K562 (cell line): ENCODE measurements at regions not wholly inside any gene's neighbourhood (a gene's known extent, or its start where the extent isn't known, plus 50 kb on each side); places are given as distances from the start of the nearest gene placed in this dataset.

Source experiments
- ATAC-seq: fragments of 200-7000 bp; cut with Tn5 transposase; 3 replicates; pipeline ENCODE4 v1.9.1; 2020; ENCODE audit warnings: moderate library complexity
- BruUV-seq: library from RNA; stranded (reverse); fragments of 400-500 nt; replicated peaks from 2 replicates; lab custom pipeline; 2021; lab: Mats Ljungman, UMichigan
- CTCF ChIA-PET: fragments of 300-600 bp; formaldehyde crosslinking; extraction: SDS; loops from one replicate; lab custom pipeline; 2021; ENCODE audit warnings: low intra/inter-chr PET ratio; lab: Yijun Ruan, JAX
- POLR2A ChIA-PET: fragments of 300-600, 350-650 bp; sonication (Branson Sonifier 250); formaldehyde crosslinking; extraction: SDS; loops from one replicate; lab custom pipeline; 2021; ENCODE audit warnings: antibody characterized with exemption, inconsistent platforms; lab: Yijun Ruan, JAX
- DNase-seq, 4 experiments: peaks; one replicate each; pipeline versions ENCODE4 v3.0.0 to v3.0.0-alpha.2; 2011 to 2018; ENCODE audit warnings: low spot score in 3 of 4, mixed read lengths in 3 of 4; ENCODE audit errors: extremely low read depth in 1 of 4
- FAIRE-seq: peaks from 2 replicates; lab custom pipeline; 2011; peaks lifted over from hg19 to GRCh38; lab: Jason Lieb, UNC
- H2AFZ ChIP-seq: 2 replicates; pipeline ENCODE4 v1.6.0; 2011; ENCODE audit warnings: low read depth, low read length, control low read depth, inconsistent platforms
- H3K27ac ChIP-seq: fragments of 200-600 bp; 3 replicates; pipeline ENCODE4 v1.8.0; 2011; ENCODE audit warnings: low read depth, mild to moderate bottlenecking, control low read depth, inconsistent platforms, low read length, moderate library complexity, mixed read lengths; ENCODE audit errors: extremely low read depth
- H3K27me3 ChIP-seq, 2 experiments: fragments of 300-600 bp in 1 of 2; 2 replicates in 1 of 2; 3 replicates in 1 of 2; pipeline versions ENCODE4 v1.6.0 to v1.8.0; 2011; ENCODE audit warnings: inconsistent platforms in 2 of 2, low read length in 2 of 2, mild to moderate bottlenecking in 1 of 2, mixed read lengths in 1 of 2, moderate library complexity in 1 of 2; ENCODE audit not compliant: control insufficient read depth in 2 of 2, insufficient read depth in 2 of 2
- H3K36me3 ChIP-seq: fragments of 300-600 bp; 3 replicates; pipeline ENCODE4 v1.8.0; 2011; ENCODE audit warnings: mild to moderate bottlenecking, low read length, inconsistent platforms; ENCODE audit not compliant: control insufficient read depth, insufficient read depth
- H3K4me1 ChIP-seq, 2 experiments: fragments of 200-600 bp in 1 of 2; replicated peaks in 1 of 2; 2 replicates in 1 of 2; 3 replicates in 1 of 2; pipeline versions ENCODE4 v1.5.1 to v1.8.0; 2011; ENCODE audit warnings: inconsistent platforms in 2 of 2, low read length in 2 of 2, mild to moderate bottlenecking in 1 of 2, mixed read lengths in 1 of 2, moderate library complexity in 1 of 2; ENCODE audit not compliant: control insufficient read depth in 2 of 2, insufficient read depth in 2 of 2
- H3K4me2 ChIP-seq: 2 replicates; pipeline ENCODE4 v1.6.1; 2011; ENCODE audit warnings: low read length, control low read depth, inconsistent platforms, mixed read lengths; ENCODE audit not compliant: insufficient read depth
- H3K4me3 ChIP-seq: fragments of 200-600 bp; sonication (generic), shearing (Covaris generic); 2 replicates; pipeline ENCODE4 v1.5.1; 2016; ENCODE audit warnings: control low read depth, inconsistent platforms
- H3K79me2 ChIP-seq: fragments of 200-600 bp; 3 replicates; pipeline ENCODE4 v1.8.0; 2011; ENCODE audit warnings: low read length, inconsistent platforms; ENCODE audit not compliant: control insufficient read depth, insufficient read depth
- H3K9ac ChIP-seq, 2 experiments: 2 replicates each; pipeline versions ENCODE4 v1.6.0 to v1.6.1; 2011; ENCODE audit warnings: low read depth in 2 of 2, low read length in 2 of 2, control low read depth in 1 of 2, inconsistent platforms in 1 of 2, mild to moderate bottlenecking in 1 of 2, mixed read lengths in 1 of 2; ENCODE audit not compliant: insufficient read depth in 1 of 2
- H3K9me1 ChIP-seq: one replicate; pipeline ENCODE4 v1.6.0; 2011; ENCODE audit warnings: inconsistent platforms, mild to moderate bottlenecking, low read length, moderate library complexity; ENCODE audit not compliant: control insufficient read depth, insufficient read depth
- H3K9me3 ChIP-seq: replicated peaks from 2 replicates; pipeline ENCODE4 v1.5.1; 2011; ENCODE audit warnings: low read depth, low read length, inconsistent platforms; ENCODE audit not compliant: control insufficient read depth, insufficient read depth
- H4K20me1 ChIP-seq: replicated peaks from 2 replicates; pipeline ENCODE4 v1.6.1; 2011; ENCODE audit warnings: low read length, inconsistent platforms, mixed read lengths; ENCODE audit not compliant: control insufficient read depth, insufficient read depth
- CEBPB ChIP-seq: fragments of 450-650 bp; IDR thresholded peaks from 2 replicates; pipeline ENCODE4 v1.6.1; 2016; ENCODE audit warnings: missing genetic modification characterization, missing compliant biosample characterization
- EHMT2 ChIP-seq: fragments of 450-650 bp; IDR thresholded peaks from 2 replicates; pipeline ENCODE4 v1.6.1; 2018; ENCODE audit warnings: antibody characterized with exemption
- FOXM1 ChIP-seq, 2 experiments: fragments of 450-650 bp in 1 of 2; sonication (generic) in 1 of 2; formaldehyde crosslinking in 1 of 2; IDR thresholded peaks; 2 replicates each; pipeline versions ENCODE4 v1.6.1 to v1.9.0; 2017 to 2022; ENCODE audit warnings: low read depth in 2 of 2, mild to moderate bottlenecking in 2 of 2, missing genetic modification reagents in 1 of 2, moderate library complexity in 1 of 2
- MCM5 ChIP-seq: fragments of 450-650 bp; IDR thresholded peaks from 2 replicates; pipeline ENCODE4 v1.6.1; 2016; ENCODE audit warnings: low read depth
- NONO ChIP-seq, 2 experiments: fragments of 200-400 bp in 1 of 2; fragments of 450-650 bp in 1 of 2; formaldehyde crosslinking in 1 of 2; IDR thresholded peaks; 2 replicates each; pipeline ENCODE4 v1.6.1; 2017; ENCODE audit warnings: low read depth in 2 of 2, mild to moderate bottlenecking in 2 of 2, moderate library complexity in 2 of 2, low read length in 1 of 2
- PRPF4 ChIP-seq: fragments of 200-400 bp; formaldehyde crosslinking; IDR thresholded peaks from one replicate; pipeline ENCODE4 v1.6.1; 2017; ENCODE audit warnings: low read length, low read depth, mild to moderate bottlenecking; ENCODE audit not compliant: insufficient read depth, poor library complexity, severe bottlenecking
- SIRT6 ChIP-seq: IDR thresholded peaks from one replicate; pipeline ENCODE4 v1.6.1; 2012; ENCODE audit warnings: low read depth, mild to moderate bottlenecking, control low read depth, inconsistent platforms, low read length, moderate library complexity
- SMAD2 ChIP-seq: fragments of 150-350 bp; IDR thresholded peaks from 2 replicates; pipeline ENCODE4 v1.6.1; 2014; ENCODE audit warnings: low read depth, mild to moderate bottlenecking, low read length
- ZEB2 ChIP-seq: fragments of 450-650 bp; IDR thresholded peaks from 2 replicates; pipeline ENCODE4 v1.6.1; 2016
- ZNF354B ChIP-seq: fragments of 250-450 bp; sonication (Bioruptor Pico); IDR thresholded peaks from 2 replicates; pipeline ENCODE4 v1.4.0; 2020
- WGBS: fragments of 100-300 bp; shearing (Covaris generic); methylation state at CpG from one replicate; pipeline ENCODE4 v1.1.6; 2016; ENCODE audit warnings: low coverage, mixed read lengths; ENCODE audit not compliant: insufficient coverage; ENCODE audit errors: missing lambda C conversion rate; 5-methylcytosine and 5-hydroxymethylcytosine counted together
- in situ Hi-C: fragments of 300-500 bp; cut with MboI; formaldehyde crosslinking; loops from 4 replicates; pipeline ENCODE4 v1.15.0; 2018; ENCODE audit warnings: inconsistent platforms, mixed read lengths
- intact Hi-C: fragments of 100-400 bp; cut with micrococcal nuclease; formaldehyde crosslinking; loops from 2 replicates; pipeline ENCODE4 v1.14.2; 2022
- TF ChIP-seq, protein P1 (sequence below): fragments of 450-650 bp; IDR thresholded peaks from 2 replicates; pipeline ENCODE4 v1.6.1; 2016; ENCODE audit warnings: antibody characterized with exemption
- TF ChIP-seq, protein P2 (sequence below): fragments of 200-800 bp; sonication (Bioruptor generic); IDR thresholded peaks from 2 replicates; pipeline ENCODE4 v1.6.1; 2016; ENCODE audit warnings: missing genetic modification characterization, missing compliant biosample characterization
- TF ChIP-seq, protein P3 (sequence below): sonication (generic); formaldehyde crosslinking; IDR thresholded peaks from 2 replicates; pipeline ENCODE4 v1.8.1; 2022; ENCODE audit warnings: missing genetic modification reagents

DNA sequence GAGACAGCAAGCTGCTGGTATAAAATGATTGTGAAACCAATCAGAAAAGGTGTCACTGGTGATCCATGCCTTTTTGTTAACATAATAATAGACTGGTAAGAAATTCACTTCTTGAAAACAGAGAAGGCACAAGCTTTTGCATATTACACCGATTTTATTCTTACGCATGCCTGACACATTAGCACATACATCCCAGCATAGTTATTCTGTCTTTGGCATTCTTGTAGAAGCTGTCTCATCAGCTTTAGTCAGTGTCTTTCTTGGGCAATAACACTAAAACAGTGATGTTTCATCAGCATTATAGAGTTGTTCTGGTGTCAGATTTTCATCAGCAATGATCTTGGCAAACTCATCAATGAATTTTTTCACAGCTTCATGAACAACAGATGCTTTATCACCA lies 283.4 kb upstream of the TMTC1 start (continued):
- TF ChIP-seq, protein P1, sequence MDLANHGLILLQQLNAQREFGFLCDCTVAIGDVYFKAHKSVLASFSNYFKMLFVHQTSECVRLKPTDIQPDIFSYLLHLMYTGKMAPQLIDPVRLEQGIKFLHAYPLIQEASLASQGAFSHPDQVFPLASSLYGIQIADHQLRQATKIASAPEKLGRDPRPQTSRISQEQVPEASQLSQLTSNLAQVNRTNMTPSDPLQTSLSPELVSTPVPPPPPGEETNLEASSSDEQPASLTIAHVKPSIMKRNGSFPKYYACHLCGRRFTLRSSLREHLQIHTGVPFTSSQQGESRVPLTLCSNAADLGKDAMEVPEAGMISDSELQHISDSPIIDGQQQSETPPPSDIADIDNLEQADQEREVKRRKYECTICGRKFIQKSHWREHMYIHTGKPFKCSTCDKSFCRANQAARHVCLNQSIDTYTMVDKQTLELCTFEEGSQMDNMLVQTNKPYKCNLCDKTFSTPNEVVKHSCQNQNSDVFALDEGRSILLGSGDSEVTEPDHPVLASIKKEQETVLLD = no peak
- no peak for TF ChIP-seq MCM5
- no peak for TF ChIP-seq ZNF354B
- TF ChIP-seq FOXM1 (IDR thresholded peaks at IDR 0.05; ENCODE audit: low read depth) = no peak
- TF ChIP-seq FOXM1 (CRISPR knock-in tag; IDR thresholded peaks at IDR 0.05; ENCODE audit: low read depth) = no peak

DNA sequence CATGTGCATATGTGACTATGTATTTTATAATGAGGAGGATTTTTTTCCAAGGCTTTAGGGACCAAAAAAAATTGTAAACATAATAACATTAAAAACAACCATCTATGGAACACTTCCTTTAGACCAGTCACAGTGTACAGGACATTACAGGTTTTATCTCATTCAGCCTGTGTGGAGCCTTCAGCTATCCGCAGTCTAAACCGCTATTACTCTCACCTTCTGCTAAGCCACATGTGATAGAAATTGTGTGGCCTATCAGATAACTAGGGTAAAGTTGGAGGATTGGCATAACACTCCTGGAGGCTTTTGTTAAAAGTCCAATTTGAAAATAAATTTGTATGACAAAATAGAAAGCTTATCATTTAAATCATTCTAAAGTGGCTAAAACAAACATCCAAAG lies 281.2 kb upstream of the TMTC1 start:
- Histone ChIP-seq H2AFZ (no peak overlapping the region), H3K4me1 (no peaks in the 10 kb centered on the region), H3K4me2 (no peak overlapping the region), H3K4me3 (no peak overlapping the region), H4K20me1 (no peaks in the 10 kb centered on the region), H3K27ac (no peak overlapping the region), H3K9ac (no peak overlapping the region), H3K9me1 (no peaks in the 10 kb centered on the region), H3K79me2 (no peaks in the 10 kb centered on the region), H3K36me3 (no peaks in the 10 kb centered on the region), H3K9me3 (no peaks in the 10 kb centered on the region), H3K27me3 (no peaks in the 10 kb centered on the region)
- ChIA-PET CTCF (no interaction called here), POLR2A (no interaction called here)
- no TSS peak for BruUV-seq
- ATAC-seq (no peak), FAIRE-seq (no peak), DNase-seq (no peak)
- in situ Hi-C loops = no loop called here
- whole genome bisulfite sequencing = 4% methylated on average over 2 of the region's 2 CpGs
- intact Hi-C loops = no loop called here
- TF ChIP-seq PRPF4 (no peak), NONO (IDR thresholded peaks at IDR 0.05; ENCODE audit: low read depth in 2 of 2, low read length in 1 of 2) (no peak), EHMT2 (no peak), ZEB2 (no peak), CEBPB (no peak), SIRT6 (no peak), SMAD2 (no peak)
- TF ChIP-seq, protein P2, sequence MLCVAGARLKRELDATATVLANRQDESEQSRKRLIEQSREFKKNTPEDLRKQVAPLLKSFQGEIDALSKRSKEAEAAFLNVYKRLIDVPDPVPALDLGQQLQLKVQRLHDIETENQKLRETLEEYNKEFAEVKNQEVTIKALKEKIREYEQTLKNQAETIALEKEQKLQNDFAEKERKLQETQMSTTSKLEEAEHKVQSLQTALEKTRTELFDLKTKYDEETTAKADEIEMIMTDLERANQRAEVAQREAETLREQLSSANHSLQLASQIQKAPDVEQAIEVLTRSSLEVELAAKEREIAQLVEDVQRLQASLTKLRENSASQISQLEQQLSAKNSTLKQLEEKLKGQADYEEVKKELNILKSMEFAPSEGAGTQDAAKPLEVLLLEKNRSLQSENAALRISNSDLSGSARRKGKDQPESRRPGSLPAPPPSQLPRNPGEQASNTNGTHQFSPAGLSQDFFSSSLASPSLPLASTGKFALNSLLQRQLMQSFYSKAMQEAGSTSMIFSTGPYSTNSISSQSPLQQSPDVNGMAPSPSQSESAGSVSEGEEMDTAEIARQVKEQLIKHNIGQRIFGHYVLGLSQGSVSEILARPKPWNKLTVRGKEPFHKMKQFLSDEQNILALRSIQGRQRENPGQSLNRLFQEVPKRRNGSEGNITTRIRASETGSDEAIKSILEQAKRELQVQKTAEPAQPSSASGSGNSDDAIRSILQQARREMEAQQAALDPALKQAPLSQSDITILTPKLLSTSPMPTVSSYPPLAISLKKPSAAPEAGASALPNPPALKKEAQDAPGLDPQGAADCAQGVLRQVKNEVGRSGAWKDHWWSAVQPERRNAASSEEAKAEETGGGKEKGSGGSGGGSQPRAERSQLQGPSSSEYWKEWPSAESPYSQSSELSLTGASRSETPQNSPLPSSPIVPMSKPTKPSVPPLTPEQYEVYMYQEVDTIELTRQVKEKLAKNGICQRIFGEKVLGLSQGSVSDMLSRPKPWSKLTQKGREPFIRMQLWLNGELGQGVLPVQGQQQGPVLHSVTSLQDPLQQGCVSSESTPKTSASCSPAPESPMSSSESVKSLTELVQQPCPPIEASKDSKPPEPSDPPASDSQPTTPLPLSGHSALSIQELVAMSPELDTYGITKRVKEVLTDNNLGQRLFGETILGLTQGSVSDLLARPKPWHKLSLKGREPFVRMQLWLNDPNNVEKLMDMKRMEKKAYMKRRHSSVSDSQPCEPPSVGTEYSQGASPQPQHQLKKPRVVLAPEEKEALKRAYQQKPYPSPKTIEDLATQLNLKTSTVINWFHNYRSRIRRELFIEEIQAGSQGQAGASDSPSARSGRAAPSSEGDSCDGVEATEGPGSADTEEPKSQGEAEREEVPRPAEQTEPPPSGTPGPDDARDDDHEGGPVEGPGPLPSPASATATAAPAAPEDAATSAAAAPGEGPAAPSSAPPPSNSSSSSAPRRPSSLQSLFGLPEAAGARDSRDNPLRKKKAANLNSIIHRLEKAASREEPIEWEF = no peak
- TF ChIP-seq, protein P3, sequence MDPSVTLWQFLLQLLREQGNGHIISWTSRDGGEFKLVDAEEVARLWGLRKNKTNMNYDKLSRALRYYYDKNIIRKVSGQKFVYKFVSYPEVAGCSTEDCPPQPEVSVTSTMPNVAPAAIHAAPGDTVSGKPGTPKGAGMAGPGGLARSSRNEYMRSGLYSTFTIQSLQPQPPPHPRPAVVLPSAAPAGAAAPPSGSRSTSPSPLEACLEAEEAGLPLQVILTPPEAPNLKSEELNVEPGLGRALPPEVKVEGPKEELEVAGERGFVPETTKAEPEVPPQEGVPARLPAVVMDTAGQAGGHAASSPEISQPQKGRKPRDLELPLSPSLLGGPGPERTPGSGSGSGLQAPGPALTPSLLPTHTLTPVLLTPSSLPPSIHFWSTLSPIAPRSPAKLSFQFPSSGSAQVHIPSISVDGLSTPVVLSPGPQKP = no peak
